B cell (primary cell): ENCODE measurements at regions not wholly inside any gene's neighbourhood (a gene's known extent, or its start where the extent isn't known, plus 50 kb on each side); places are given as distances from the start of the nearest gene placed in this dataset.

Experiments
- ATAC-seq: fragments of 200-7000 bp; cut with Tn5 transposase; one replicate; pipeline ENCODE4 v1.10.0; 2021; ENCODE audit warnings: low read depth, mild to moderate bottlenecking, moderate number of reproducible peaks, moderate library complexity
- CTCF ChIA-PET: fragments of 350-600 bp; sonication (Branson Sonifier 250); formaldehyde crosslinking; loops from one replicate; lab custom pipeline; 2021; ENCODE audit warnings: antibody characterized with exemption, inconsistent platforms; lab: Charles Lee
- POLR2A ChIA-PET: fragments of 350-600 bp; sonication (Branson Sonifier 250); formaldehyde crosslinking; loops from one replicate; lab custom pipeline; 2021; ENCODE audit warnings: antibody characterized with exemption; lab: Charles Lee
- DNase-seq: peaks from one replicate; pipeline ENCODE4 v3.0.0; 2013
- H2AFZ ChIP-seq: 2 replicates; pipeline ENCODE4 v1.6.1; 2012; ENCODE audit warnings: mild to moderate bottlenecking, low read depth, low read length; ENCODE audit not compliant: insufficient read depth, poor library complexity, severe bottlenecking
- H3K27ac ChIP-seq, 2 donors: 1 replicate in 1 of 2; 2 replicates in 1 of 2; pipeline ENCODE4 v1.5.1; 2012 to 2013; ENCODE audit warnings: low read length in 2 of 2, mild to moderate bottlenecking in 2 of 2, moderate library complexity in 1 of 2
- H3K27me3 ChIP-seq, 4 experiments: fragments of 200-600 bp in 1 of 4; sonication (generic) in 1 of 4; replicated peaks in 1 of 4; 1 replicate in 2 of 4; 2 replicates in 2 of 4; pipeline versions ENCODE4 v1.6.1 to v1.7.0; 2013 to 2016; ENCODE audit warnings: low read length in 3 of 4, mild to moderate bottlenecking in 2 of 4, mixed read lengths in 1 of 4, moderate library complexity in 1 of 4; ENCODE audit not compliant: insufficient read depth in 4 of 4, control insufficient read depth in 3 of 4; ENCODE audit errors: control extremely low read depth in 1 of 4
- H3K36me3 ChIP-seq, 2 experiments: replicated peaks in 1 of 2; 1 replicate in 1 of 2; 2 replicates in 1 of 2; pipeline versions ENCODE4 v1.6.1 to v1.7.1; 2013; ENCODE audit warnings: low read length in 1 of 2; ENCODE audit not compliant: insufficient read depth in 2 of 2, control insufficient read depth in 1 of 2; ENCODE audit errors: control extremely low read depth in 1 of 2, extremely low read depth in 1 of 2
- H3K4me1 ChIP-seq, 2 donors: fragments of 200-600 bp in 1 of 2; sonication (generic) in 1 of 2; 1 replicate in 1 of 2; 2 replicates in 1 of 2; pipeline versions ENCODE4 v1.5.1 to v1.6.1; 2013 to 2017; ENCODE audit warnings: low read length in 2 of 2; ENCODE audit not compliant: control insufficient read depth in 2 of 2, insufficient read depth in 2 of 2
- H3K4me2 ChIP-seq: replicated peaks from 2 replicates; pipeline ENCODE3; 2012; ENCODE audit warnings: mild to moderate bottlenecking, low read depth, low read length; ENCODE audit not compliant: poor library complexity, severe bottlenecking
- H3K4me3 ChIP-seq, 5 experiments: fragments of 200-600 bp in 1 of 5; sonication (generic) in 1 of 5; 1 replicate in 3 of 5; 2 replicates in 2 of 5; pipeline versions ENCODE4 v1.5.1 to v1.7.0; 2011 to 2016; ENCODE audit warnings: low read length in 4 of 5, mild to moderate bottlenecking in 4 of 5, low read depth in 2 of 5, control low read depth in 1 of 5, moderate library complexity in 1 of 5; ENCODE audit not compliant: insufficient read depth in 1 of 5; ENCODE audit errors: control extremely low read depth in 1 of 5, extremely low read depth in 1 of 5
- H3K79me2 ChIP-seq: fragments of 200-600 bp; sonication (generic); one replicate; pipeline ENCODE4 v1.6.0; 2016; ENCODE audit warnings: low read length; ENCODE audit not compliant: control insufficient read depth, insufficient read depth
- H3K9ac ChIP-seq: fragments of 200-600 bp; sonication (generic); 2 replicates; pipeline ENCODE4 v1.6.1; 2017; ENCODE audit warnings: mild to moderate bottlenecking, low read length, moderate library complexity
- H3K9me3 ChIP-seq, 3 donors: one replicate each; pipeline versions ENCODE4 v1.6.1 to v1.7.1; 2013; ENCODE audit warnings: low read length in 2 of 3; ENCODE audit not compliant: control insufficient read depth in 2 of 3, insufficient read depth in 1 of 3; ENCODE audit errors: control extremely low read depth in 1 of 3
- H4K20me1 ChIP-seq: 2 replicates; pipeline ENCODE4 v1.6.0; 2012; ENCODE audit warnings: mild to moderate bottlenecking, low read length; ENCODE audit not compliant: insufficient read depth, control insufficient read depth, poor library complexity, severe bottlenecking
- H3K27ac Mint-ChIP-seq: one replicate; pipeline ENCODE4 v1.8.0; 2021; ENCODE audit warnings: mixed read lengths
- H3K27me3 Mint-ChIP-seq: one replicate; pipeline ENCODE4 v1.8.0; 2021; ENCODE audit warnings: mixed read lengths
- H3K4me1 Mint-ChIP-seq: one replicate; pipeline ENCODE4 v1.8.0; 2021; ENCODE audit warnings: mixed read lengths
- H3K4me3 Mint-ChIP-seq: one replicate; pipeline ENCODE4 v1.8.0; 2021; ENCODE audit warnings: mixed read lengths
- H3K9me3 Mint-ChIP-seq: one replicate; pipeline ENCODE4 v1.8.0; 2022; ENCODE audit warnings: mixed read lengths; ENCODE audit not compliant: insufficient read depth
- CTCF ChIP-seq: fragments of 200-600 bp; IDR thresholded peaks from one replicate; pipeline ENCODE4 v1.8.0; 2022; ENCODE audit warnings: antibody characterized with exemption, mild to moderate bottlenecking
- EZH2 ChIP-seq: IDR thresholded peaks from 2 replicates; pipeline ENCODE4 v1.6.1; 2012; ENCODE audit warnings: borderline replicate concordance, low read depth, mild to moderate bottlenecking, moderate library complexity, low read length; ENCODE audit not compliant: insufficient read depth, poor library complexity, severe bottlenecking
- WGBS: methylation state at CpG from one replicate; pipeline ENCODE4 v1.1.5; 2013; ENCODE audit warnings: missing lambda C conversion rate; ENCODE audit not compliant: insufficient coverage; 5-methylcytosine and 5-hydroxymethylcytosine counted together
- intact Hi-C: fragments of 100-400 bp; cut with micrococcal nuclease; formaldehyde crosslinking; loops from one replicate; pipeline ENCODE4 v1.10.0; 2022

DNA sequence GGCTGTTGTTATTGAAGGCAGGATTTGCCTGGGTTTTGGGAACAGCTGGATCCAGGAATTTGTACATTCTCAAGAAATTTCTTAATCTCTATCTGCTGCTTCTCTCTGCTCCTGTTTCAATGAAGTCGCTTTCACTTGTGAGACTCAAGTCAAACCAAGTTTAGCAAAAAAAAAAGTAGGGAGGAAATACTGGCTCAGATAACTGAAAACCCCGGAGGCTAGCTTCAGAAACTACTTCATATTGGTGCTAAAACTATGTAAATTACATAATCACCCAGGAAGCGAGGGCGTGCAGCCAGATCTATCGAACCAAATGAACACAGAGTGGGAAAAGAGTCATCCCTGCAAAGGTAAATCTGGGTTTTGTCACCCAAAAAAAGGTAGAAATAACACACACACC lies 68.3 kb upstream of the FICD start:
- Histone ChIP-seq H3K4me2 (no peak overlapping the region), H3K9me3 (no peaks in the 10 kb centered on the region), H3K4me1 (no peaks in the 10 kb centered on the region), H3K36me3 (no peaks in the 10 kb centered on the region), H3K27ac (no peak overlapping the region), H4K20me1 (no peaks in the 10 kb centered on the region), H3K27me3 (peaks cover 0 to 4% (median under 1%) of the 10 kb centered on the region in 4 experiments), H2AFZ (no peak overlapping the region), H3K4me3 (no peak overlapping the region), H3K9ac (no peak overlapping the region), H3K79me2 (no peaks in the 10 kb centered on the region)
- no CpG with 5 or more reads among the region's 5 CpGs for whole genome bisulfite sequencing
- TF ChIP-seq EZH2 (no peak), CTCF (no peak)
- ATAC-seq, result no peak
- peaks cover 36% of the 10 kb centered on the region for H3K27me3 Mint-ChIP-seq
- no peak overlapping the region for H3K27ac Mint-ChIP-seq
- no peak overlapping the region for H3K4me3 Mint-ChIP-seq
- no peaks in the 10 kb centered on the region for H3K4me1 Mint-ChIP-seq
- CTCF ChIA-PET, result no interaction called here
- no peaks in the 10 kb centered on the region for H3K9me3 Mint-ChIP-seq
- POLR2A ChIA-PET, result no interaction called here
- intact Hi-C loops, result no loop called here
- DNase-seq, result no peak

DNA sequence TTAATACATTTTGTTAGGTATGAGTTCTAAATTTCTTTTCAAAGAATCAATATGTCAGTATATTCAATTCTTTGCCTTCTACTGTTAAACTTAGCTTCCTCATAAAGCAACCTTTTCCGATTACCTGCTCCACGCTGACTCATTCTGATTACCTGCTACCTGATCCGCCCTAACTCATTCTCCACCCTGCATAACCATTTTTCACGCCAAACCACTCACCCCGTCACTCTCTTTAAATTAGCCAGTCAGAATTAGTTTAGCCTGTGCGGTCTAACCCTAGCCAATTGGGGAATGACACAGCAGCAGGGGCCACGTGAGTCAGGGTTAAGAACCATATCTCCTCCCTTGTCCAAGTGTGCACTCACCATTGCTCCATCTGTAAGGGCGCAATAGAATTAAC lies 72.2 kb upstream of the FICD start:
- Histone ChIP-seq H3K79me2 (no peaks in the 10 kb centered on the region), H4K20me1 (no peaks in the 10 kb centered on the region), H3K36me3 (no peaks in the 10 kb centered on the region), H3K4me3 (no peak overlapping the region), H3K27ac (no peak overlapping the region), H3K4me1 (no peaks in the 10 kb centered on the region), H3K9ac (no peak overlapping the region), H3K4me2 (no peak overlapping the region), H2AFZ (no peak overlapping the region), H3K27me3 (peaks cover 0 to 4% (median 0%) of the 10 kb centered on the region in 4 experiments), H3K9me3 (peaks cover 0 to 2% (median 0%) of the 10 kb centered on the region in 3 donors)
- no peak overlapping the region for H3K4me3 Mint-ChIP-seq
- no peak for ATAC-seq
- intact Hi-C loops, result no loop called here
- TF ChIP-seq CTCF, result no peak
- no peak for TF ChIP-seq EZH2
- DNase-seq, result no peak
- ChIA-PET POLR2A (no interaction called here), CTCF (no interaction called here)
- no peaks in the 10 kb centered on the region for H3K9me3 Mint-ChIP-seq
- no peaks in the 10 kb centered on the region for H3K4me1 Mint-ChIP-seq
- H3K27ac Mint-ChIP-seq, result no peak overlapping the region
- peaks cover 42% of the 10 kb centered on the region for H3K27me3 Mint-ChIP-seq
- 94% methylated on average over 7 of the region's 8 CpGs for WGBS
